Skeletal muscle cell (primary cell): ENCODE measurements at regions not wholly inside any gene's neighbourhood (a gene's known extent, or its start where the extent isn't known, plus 50 kb on each side); places are given as distances from the start of the nearest gene placed in this dataset.

ENCODE experiments used
- DNase-seq: peaks from one replicate; pipeline ENCODE4 v3.0.0-alpha.2; 2010; ENCODE audit warnings: low read depth
- H3K4me3 ChIP-seq: 2 replicates; pipeline ENCODE4 v1.5.1; 2011; ENCODE audit warnings: low read depth, mild to moderate bottlenecking, control low read depth, low read length, moderate library complexity

GRCh38 chr15:85934691-85935090 is 140.0 kb upstream of the KLHL25 start:
- H3K4me3 ChIP-seq = no peak overlapping the region
- no peak for DNase-seq

- H3K4me3 ChIP-seq = no peak overlapping the region
- DNase-seq = no peak
These were observed 140.5 kb upstream of the KLHL25 start for GRCh38 chr15:85935182-85935581.

GRCh38 chr15:85937661-85938060 is 142.0 kb upstream of the AGBL1 start:
- no peak overlapping the region for H3K4me3 ChIP-seq
- DNase-seq = no peak

- no peak overlapping the region for H3K4me3 ChIP-seq
- DNase-seq = peak; percentile 5
These were observed 138.3 kb upstream of the AGBL1 start for GRCh38 chr15:85941186-85941855.

- DNase-seq = no peak
- no peak overlapping the region for H3K4me3 ChIP-seq
These were observed 137.0 kb upstream of the AGBL1 start for GRCh38 chr15:85942632-85943031.

GRCh38 chr15:85943151-85943550 is 136.5 kb upstream of the AGBL1 start:
- no peak for DNase-seq
- no peak overlapping the region for H3K4me3 ChIP-seq

GRCh38 chr15:85943791-85944190 is 135.9 kb upstream of the AGBL1 start:
- H3K4me3 ChIP-seq = no peak overlapping the region
- DNase-seq = no peak

- no peak for DNase-seq
- H3K4me3 ChIP-seq = no peak overlapping the region
These were observed 132.7 kb upstream of the AGBL1 start for GRCh38 chr15:85947021-85947420.

- DNase-seq = no peak
These were observed 131.7 kb upstream of the AGBL1 start for GRCh38 chr15:85947936-85948335.

GRCh38 chr15:85950101-85950500 is 129.6 kb upstream of the AGBL1 start:
- DNase-seq = no peak
- H3K4me3 ChIP-seq = no peak overlapping the region

More at GRCh38 chr15:85947936-85948335, 131.7 kb upstream of the AGBL1 start:
- H3K4me3 ChIP-seq = no peak overlapping the region

GRCh38 chr15:85954586-85954985 is 125.1 kb upstream of the AGBL1 start:
- H3K4me3 ChIP-seq = no peak overlapping the region
- no peak for DNase-seq

GRCh38 chr15:85955501-85956391 is 123.9 kb upstream of the AGBL1 start:
- DNase-seq = no peak
- H3K4me3 ChIP-seq = no peak overlapping the region

GRCh38 chr15:85956532-85957275 is 123.0 kb upstream of the AGBL1 start:
- H3K4me3 ChIP-seq = no peak overlapping the region
- no peak for DNase-seq

GRCh38 chr15:85959611-85960010 is 120.1 kb upstream of the AGBL1 start:
- DNase-seq = no peak
- no peak overlapping the region for H3K4me3 ChIP-seq

- H3K4me3 ChIP-seq = no peak overlapping the region
- no peak for DNase-seq
These were observed 119.3 kb upstream of the AGBL1 start for GRCh38 chr15:85960381-85960780.

GRCh38 chr15:85961821-85962220 is 117.8 kb upstream of the AGBL1 start:
- H3K4me3 ChIP-seq = no peak overlapping the region
- no peak for DNase-seq

- H3K4me3 ChIP-seq = no peak overlapping the region
- no peak for DNase-seq
These were observed 116.4 kb upstream of the AGBL1 start for GRCh38 chr15:85963262-85963760.

GRCh38 chr15:85964471-85964870 is 115.2 kb upstream of the AGBL1 start:
- no peak overlapping the region for H3K4me3 ChIP-seq
- DNase-seq = no peak

GRCh38 chr15:85967553-85967952 is 112.1 kb upstream of the AGBL1 start:
- no peak for DNase-seq

More at GRCh38 chr15:85967553-85967952, 112.1 kb upstream of the AGBL1 start:
- H3K4me3 ChIP-seq = no peak overlapping the region
